HCT116 (cell line): ENCODE measurements at regions not wholly inside any gene's neighbourhood (a gene's known extent, or its start where the extent isn't known, plus 50 kb on each side); places are given as distances from the start of the nearest gene placed in this dataset.

Source experiments
- ATAC-seq: fragments of 200-7000 bp; cut with Tn5 transposase; 2 replicates; pipeline ENCODE4 v1.9.1; 2020; ENCODE audit warnings: mild to moderate bottlenecking, moderate library complexity
- BruUV-seq: library from RNA; stranded (reverse); fragments of 400-500 nt; replicated peaks from 2 replicates; lab custom pipeline; 2021; lab: Mats Ljungman, UMichigan
- CTCF ChIA-PET: fragments of 300-600 bp; sonication (Branson Sonifier 250); formaldehyde crosslinking; loops from one replicate; lab custom pipeline; 2021; ENCODE audit warnings: antibody characterized with exemption; lab: Charles Lee
- POLR2A ChIA-PET: fragments of 300-600, 350-600 bp; sonication (Branson Sonifier 250); formaldehyde crosslinking; loops from one replicate; lab custom pipeline; 2021; ENCODE audit warnings: antibody characterized with exemption; lab: Charles Lee
- RAD21 ChIA-PET, 2 experiments: fragments of 300-600 bp; sonication (Branson Sonifier 250); formaldehyde crosslinking; loops; one replicate each; lab custom pipeline; 2023; ENCODE audit warnings: low total read pairs in 2 of 2; ENCODE audit not compliant: uncharacterized antibody in 2 of 2, unreplicated experiment in 2 of 2, low non-redundant PET in 1 of 2; lab: Charles Lee
- DNase-seq: peaks from one replicate; pipeline ENCODE4 v3.0.0-alpha.2; 2010; ENCODE audit warnings: low read depth, low spot score
- H2AFZ ChIP-seq: fragments of 200-600 bp; shearing (Covaris generic), sonication (generic); 2 replicates; pipeline ENCODE4 v1.6.1; 2017; ENCODE audit warnings: low read depth, mixed run types, mixed read lengths, antibody characterized with exemption, low read length; ENCODE audit not compliant: poor library complexity, severe bottlenecking
- H3K27ac ChIP-seq: 2 replicates; pipeline ENCODE4 v1.5.1; 2012; ENCODE audit warnings: low read depth, low read length
- H3K27me3 ChIP-seq: fragments of 200-600 bp; sonication (generic); 2 replicates; pipeline ENCODE4 v1.6.1; 2016; ENCODE audit warnings: mixed run types, low read length, mixed read lengths; ENCODE audit not compliant: insufficient read depth
- H3K36me3 ChIP-seq, 2 experiments: fragments of 200-500 bp in 1 of 2; fragments of 200-600 bp in 1 of 2; sonication (Bioruptor generic) in 1 of 2; sonication (generic) in 1 of 2; 2 replicates each; pipeline versions ENCODE4 v1.5.1 to v1.6.1; 2014 to 2016; ENCODE audit warnings: low read length in 2 of 2, inconsistent platforms in 1 of 2, mixed read lengths in 1 of 2, mixed run types in 1 of 2; ENCODE audit not compliant: insufficient read depth in 2 of 2, control insufficient read depth in 1 of 2
- H3K4me1 ChIP-seq, 2 experiments: fragments of 200-600 bp in 1 of 2; sonication (generic) in 1 of 2; 2 replicates each; pipeline versions ENCODE4 v1.5.1 to v1.6.1; 2012 to 2017; ENCODE audit warnings: low read length in 2 of 2, inconsistent platforms in 1 of 2, mild to moderate bottlenecking in 1 of 2, mixed read lengths in 1 of 2, mixed run types in 1 of 2, moderate library complexity in 1 of 2; ENCODE audit not compliant: insufficient read depth in 2 of 2, control insufficient read depth in 1 of 2
- H3K4me2 ChIP-seq: fragments of 200-600 bp; sonication (generic); 2 replicates; pipeline ENCODE4 v1.6.1; 2017; ENCODE audit warnings: mixed run types, low read length, mixed read lengths
- H3K4me3 ChIP-seq, 2 experiments: fragments of 200-600 bp in 1 of 2; sonication (generic) in 1 of 2; replicated peaks in 1 of 2; 2 replicates each; pipeline ENCODE4 v1.5.1; 2011 to 2016; ENCODE audit warnings: low read length in 2 of 2, control low read depth in 1 of 2, low read depth in 1 of 2, mild to moderate bottlenecking in 1 of 2, mixed read lengths in 1 of 2, mixed run types in 1 of 2
- H3K79me2 ChIP-seq: fragments of 200-600 bp; sonication (generic); 2 replicates; pipeline ENCODE4 v1.6.1; 2017; ENCODE audit warnings: mild to moderate bottlenecking, mixed run types, low read length, moderate library complexity, mixed read lengths; ENCODE audit not compliant: insufficient read depth
- H3K9ac ChIP-seq: fragments of 200-600 bp; sonication (generic); 2 replicates; pipeline ENCODE4 v1.6.1; 2016; ENCODE audit warnings: low read length, mixed read lengths
- H3K9me2 ChIP-seq: fragments of 200-600 bp; sonication (generic), shearing (Covaris generic); 2 replicates; pipeline ENCODE4 v1.6.1; 2017; ENCODE audit warnings: mixed run types, mild to moderate bottlenecking, moderate library complexity; ENCODE audit not compliant: insufficient read depth
- H3K9me3 ChIP-seq, 2 experiments: fragments of 200-500 bp in 1 of 2; fragments of 200-600 bp in 1 of 2; sonication (Bioruptor generic) in 1 of 2; sonication (generic) in 1 of 2; 2 replicates each; pipeline ENCODE4 v1.6.1; 2014 to 2017; ENCODE audit warnings: low read length in 2 of 2, mixed read lengths in 2 of 2, inconsistent platforms in 1 of 2, low read depth in 1 of 2, mild to moderate bottlenecking in 1 of 2, mixed run types in 1 of 2, moderate library complexity in 1 of 2; ENCODE audit not compliant: control insufficient read depth in 1 of 2, insufficient read depth in 1 of 2
- H4K20me1 ChIP-seq: fragments of 200-600 bp; sonication (generic), shearing (Covaris generic); 2 replicates; pipeline ENCODE4 v1.6.1; 2017; ENCODE audit warnings: mixed run types, mild to moderate bottlenecking, moderate library complexity; ENCODE audit not compliant: insufficient read depth
- CTCF ChIP-seq, 3 experiments: fragments of 200-600 bp in 1 of 3; sonication (generic) in 1 of 3; IDR thresholded peaks in 2 of 3; conservative IDR thresholded peaks in 1 of 3; 2 replicates each; pipeline ENCODE4 v1.5.1; 2012 to 2017; ENCODE audit warnings: low read depth in 2 of 3, low read length in 2 of 3, antibody characterized with exemption in 1 of 3, borderline replicate concordance in 1 of 3, control low read depth in 1 of 3, mild to moderate bottlenecking in 1 of 3, mixed read lengths in 1 of 3, mixed run types in 1 of 3, moderate library complexity in 1 of 3; ENCODE audit not compliant: insufficient read depth in 1 of 3
- YY1 ChIP-seq: IDR thresholded peaks from 2 replicates; pipeline ENCODE4 v1.6.1; 2011; ENCODE audit warnings: low read length, low read depth, moderate library complexity, mild to moderate bottlenecking; ENCODE audit not compliant: insufficient replicate concordance; ENCODE audit errors: extremely low read depth
- intact Hi-C: fragments of 100-400 bp; cut with micrococcal nuclease; formaldehyde crosslinking; loops from 2 replicates; pipeline ENCODE4 v1.10.0; 2022

DNA sequence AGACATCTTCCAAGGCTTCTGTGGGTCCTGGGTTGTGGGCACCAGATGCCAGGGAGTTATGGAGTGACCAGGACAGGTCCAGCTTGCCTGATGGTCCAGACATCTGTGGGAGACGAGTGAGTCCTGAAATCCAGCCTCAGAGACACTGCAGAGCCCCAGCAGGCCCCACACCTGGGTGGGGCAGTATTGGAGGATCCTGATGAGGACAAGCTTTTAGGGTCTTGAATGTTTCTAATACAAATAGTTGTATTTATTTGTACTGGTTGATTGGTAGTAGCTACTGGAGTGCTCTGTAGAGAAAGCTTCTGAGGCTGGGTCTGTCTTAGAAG, 67.5 kb upstream of the PRR23C start:
- CTCF ChIA-PET = interaction anchor here (0.6 to 3.7 kb wide), 36 partner anchors 9 to 518 kb away, joined by 3 to 116 read pairs (median 4); partner anchors contain the start of gene CEP70
- no peaks in the 10 kb centered on the region for H3K27me3 ChIP-seq
- no peaks in the 10 kb centered on the region for H3K79me2 ChIP-seq
- intact Hi-C loops = loop anchor here (2.0 to 5.0 kb wide), 4 partner anchors 91 to 450 kb away; no protein-coding TSS in a partner anchor
- peak overlapping the region; percentile 90 for H2AFZ ChIP-seq
- H3K9me2 ChIP-seq = no peaks in the 10 kb centered on the region
- H3K4me1 ChIP-seq = peaks cover 10 to 37% of the 10 kb centered on the region in 2 experiments; a peak in 3 of 4 replicates
- no peaks in the 10 kb centered on the region for H3K9me3 ChIP-seq
- H3K4me3 ChIP-seq = peak overlapping the region in 1 of 2 experiments; percentile 21; a peak in 1 of 4 replicates
- POLR2A ChIA-PET = interaction anchor here (1.3 to 1.6 kb wide), 2 partner anchors 90 to 190 kb away, joined by 4 to 6 read pairs; no protein-coding TSS in a partner anchor
- no peaks in the 10 kb centered on the region for H3K36me3 ChIP-seq
- H3K9ac ChIP-seq = peak overlapping the region; percentile 26; the same call in 1 of the 2 replicates
- DNase-seq = no peak
- H3K4me2 ChIP-seq = peak overlapping the region; percentile 66
- H4K20me1 ChIP-seq = no peaks in the 10 kb centered on the region
- no TSS peak for BruUV-seq
- H3K27ac ChIP-seq = peak overlapping the region; percentile 2; the same call in 1 of the 2 replicates
- TF ChIP-seq YY1 (no peak), CTCF (IDR thresholded peaks at IDR 0.05 in 2 of 3, conservative IDR thresholded peaks at IDR 0.05 in 1 of 3; ENCODE audit: borderline replicate concordance in 1 of 3, insufficient read depth in 1 of 3, low read depth in 2 of 3, low read length in 2 of 3) (peak in 1 of 3 experiments; percentile 25; a peak in 1 of 6 replicates)
- TF ChIP-seq, all 23 proteins: peak for 1
- RAD21 ChIA-PET = interaction anchor here (0.6 to 2.7 kb wide), 14 partner anchors 90 to 242 kb away, joined by 3 to 27 read pairs (median 5); no protein-coding TSS in a partner anchor
- ATAC-seq = peak; percentile 38
